Fibroblast of skin of right biceps (primary cell): ENCODE measurements at regions not wholly inside any gene's neighbourhood (a gene's known extent, or its start where the extent isn't known, plus 50 kb on each side); places are given as distances from the start of the nearest gene placed in this dataset.

Experiments
- DNase-seq: peaks from one replicate; pipeline ENCODE4 v3.0.0-alpha.2; 2013

GRCh38 chr2:190810981-190811587, 69.5 kb upstream of the GLS start:
- no peak for DNase-seq

DNA sequence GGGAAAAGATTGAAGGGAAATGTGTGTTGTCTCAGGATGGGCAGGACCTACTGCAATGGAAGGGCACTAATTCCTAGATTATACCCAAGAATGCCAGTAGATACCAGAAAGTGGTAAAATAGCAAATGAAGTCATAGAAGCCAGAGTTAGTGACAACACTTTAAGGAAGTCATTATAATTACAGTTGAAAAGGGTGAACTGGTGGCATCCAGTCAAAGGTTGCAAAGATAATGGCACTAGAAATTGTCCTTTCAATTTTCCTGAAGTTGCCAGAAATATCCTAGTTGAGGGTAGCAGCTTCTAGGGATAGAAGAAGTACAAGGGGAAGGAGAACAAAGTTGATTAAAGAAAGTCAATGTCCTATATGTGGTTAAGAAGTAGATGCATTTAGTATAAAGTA, 68.8 kb upstream of the GLS start:
- DNase-seq = no peak

DNA sequence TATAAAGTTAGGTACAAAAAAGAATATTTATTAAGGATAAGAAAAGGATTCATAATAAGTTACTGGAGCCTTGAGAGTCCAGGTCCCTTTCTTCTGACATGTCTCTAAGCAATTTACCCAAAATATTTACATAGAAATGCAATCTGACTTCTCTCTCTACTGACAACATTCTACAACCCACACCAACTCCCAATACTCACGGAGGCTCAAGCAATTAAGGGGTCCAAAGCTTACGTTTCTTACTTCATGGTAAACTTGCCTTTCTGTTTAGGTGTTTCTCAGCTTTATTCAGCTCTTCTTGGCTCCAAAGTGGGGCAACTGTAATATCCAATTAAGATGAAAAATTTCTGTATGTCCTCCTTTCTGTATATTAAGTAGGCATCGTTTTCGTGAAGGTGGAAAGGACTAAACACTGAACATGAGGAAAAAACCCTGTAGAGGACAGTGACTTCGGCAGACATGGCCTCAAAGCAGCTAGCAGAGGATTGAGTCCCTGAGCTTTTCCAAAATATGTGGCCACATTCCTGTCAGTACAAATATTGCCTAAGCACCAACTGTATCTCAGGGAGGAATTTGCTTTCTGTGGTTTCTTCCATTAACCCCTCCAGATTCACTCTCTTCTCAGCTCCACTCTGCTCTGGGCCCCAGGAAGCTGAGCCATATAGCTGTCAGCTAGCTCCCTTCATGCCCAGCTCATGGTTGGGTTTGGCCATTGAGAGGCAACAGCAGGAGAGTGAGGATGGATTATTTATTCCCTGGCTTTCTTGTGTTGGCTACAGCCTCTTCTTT, 67.9 kb upstream of the GLS start:
- peak; percentile 85 for DNase-seq

DNA sequence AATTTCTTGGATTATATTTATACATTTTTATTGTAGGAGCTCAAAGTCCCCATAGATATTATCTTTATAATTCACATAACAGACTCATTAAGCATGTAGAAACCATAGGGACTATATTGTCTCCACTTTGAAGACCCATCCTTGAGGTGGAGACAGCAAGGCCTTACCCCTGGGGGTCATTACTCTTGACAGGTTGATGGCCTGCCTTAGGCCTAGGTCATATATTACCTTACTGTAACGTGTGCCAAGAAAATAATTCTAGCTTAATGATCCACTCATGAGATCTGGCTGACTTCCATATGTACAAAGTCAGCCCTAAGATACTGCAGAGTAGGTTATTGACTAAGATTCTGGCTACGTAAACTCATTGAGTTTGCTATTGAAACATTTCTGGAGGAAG, 65.4 kb upstream of the GLS start:
- no peak for DNase-seq

- no peak for DNase-seq
Observed at GRCh38 chr2:190817082-190817481, 63.5 kb upstream of the GLS start.

DNA sequence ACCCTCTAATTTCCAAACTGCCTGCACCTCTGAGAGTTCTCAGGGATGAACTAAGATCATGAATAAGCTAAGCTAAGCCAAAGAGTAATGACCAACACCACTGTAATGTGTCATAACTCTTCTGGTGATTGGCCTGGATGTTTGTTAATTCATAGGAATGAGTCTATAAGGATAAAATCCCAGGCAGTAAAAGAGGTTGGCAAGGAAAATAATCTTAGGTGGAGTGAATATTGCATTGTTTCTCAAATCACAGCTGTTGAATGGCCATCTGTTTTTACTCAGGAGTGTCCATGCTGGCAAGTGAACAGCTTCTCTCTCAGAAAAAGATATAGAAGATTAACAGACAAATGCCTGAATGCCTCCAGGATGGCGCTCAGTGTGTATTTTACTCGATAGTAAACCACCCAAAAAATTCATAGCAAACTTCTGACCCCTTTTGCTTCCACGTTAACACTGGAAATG, 60.8 kb upstream of the GLS start:
- peak; percentile 86 for DNase-seq

- DNase-seq = no peak
Observed at GRCh38 chr2:190820416-190820815, 60.2 kb upstream of the GLS start.

DNA sequence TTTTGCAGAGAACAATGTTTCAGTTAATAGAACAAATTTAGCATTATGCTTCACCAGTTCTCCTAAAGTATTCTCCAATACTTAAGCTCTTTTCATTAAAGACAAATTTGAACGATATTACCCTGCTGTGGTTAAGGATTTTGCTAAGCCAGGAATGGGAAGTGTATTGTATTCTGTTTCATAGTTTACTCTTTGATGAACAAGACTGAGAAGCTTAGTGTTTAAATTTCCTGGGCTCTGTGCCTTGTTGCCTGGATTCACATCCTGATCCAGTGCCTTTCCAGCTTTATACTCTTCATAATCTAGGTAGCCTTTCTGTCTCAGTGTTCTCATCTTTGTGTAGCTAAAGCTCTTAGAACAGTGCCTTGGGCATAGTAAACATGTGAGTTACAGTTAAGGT, 58.6 kb upstream of the GLS start:
- no peak for DNase-seq

DNA sequence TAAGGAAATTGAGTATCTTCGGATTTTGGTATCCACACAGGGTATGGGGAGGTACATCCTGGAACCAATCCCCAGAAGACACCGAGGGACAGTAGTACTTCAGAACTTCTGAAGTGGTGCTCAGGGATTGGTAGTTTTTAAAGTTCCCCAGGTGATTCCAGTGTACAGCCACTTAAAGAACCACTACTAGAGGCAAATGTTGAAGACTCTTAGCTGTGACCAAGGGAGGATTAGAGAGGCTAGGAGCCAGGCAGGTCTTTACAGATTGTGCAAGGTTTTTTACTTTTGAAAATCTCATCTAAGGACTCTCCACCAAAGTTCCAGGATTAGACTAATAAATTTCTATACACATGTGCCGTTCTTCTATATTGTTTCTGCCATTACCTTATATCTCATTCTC, 52.9 kb upstream of the GLS start:
- no peak for DNase-seq

DNA sequence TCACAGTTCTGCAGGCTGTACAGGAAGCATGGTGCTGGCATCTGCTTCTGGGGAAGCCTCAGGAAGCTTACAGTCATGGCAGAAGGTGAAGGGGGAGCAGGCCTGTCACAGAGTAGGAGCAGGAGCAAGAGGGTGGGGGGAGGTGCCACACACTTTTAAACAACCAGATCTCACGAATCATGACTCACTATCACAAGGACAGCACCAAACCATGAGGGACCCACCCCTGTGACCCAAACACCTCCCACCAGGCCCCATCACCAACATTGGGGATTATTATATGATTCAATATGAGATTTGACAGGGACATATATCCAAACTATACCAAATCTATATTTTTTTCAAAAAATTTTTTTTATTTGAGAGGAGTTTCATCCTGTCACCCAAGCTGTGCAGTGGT, 51.0 kb upstream of the GLS start:
- no peak for DNase-seq
